Mesodermal cell (in vitro differentiated cells): ENCODE measurements at regions not wholly inside any gene's neighbourhood (a gene's known extent, or its start where the extent isn't known, plus 50 kb on each side); places are given as distances from the start of the nearest gene placed in this dataset.

ENCODE experiments used
- H3K27ac ChIP-seq: 2 replicates; pipeline ENCODE4 v1.7.0; 2013; ENCODE audit warnings: mild to moderate bottlenecking, low read depth, low read length, moderate library complexity; ENCODE audit not compliant: severe bottlenecking
- H3K36me3 ChIP-seq: 2 replicates; pipeline ENCODE4 v1.7.1; 2013; ENCODE audit warnings: mild to moderate bottlenecking, low read length, moderate library complexity; ENCODE audit not compliant: control insufficient read depth, insufficient read depth
- H3K4me1 ChIP-seq: one replicate; pipeline ENCODE4 v1.7.1; 2013; ENCODE audit warnings: mild to moderate bottlenecking, low read length; ENCODE audit not compliant: insufficient read depth, control insufficient read depth, poor library complexity, severe bottlenecking
- H3K4me3 ChIP-seq: 2 replicates; pipeline ENCODE4 v1.7.0; 2013; ENCODE audit warnings: low read length, control low read depth, mild to moderate bottlenecking; ENCODE audit not compliant: insufficient read depth, poor library complexity, severe bottlenecking; ENCODE audit errors: extremely low read depth
- H3K9me3 ChIP-seq: 2 replicates; pipeline ENCODE4 v1.7.1; 2013; ENCODE audit warnings: mild to moderate bottlenecking, low read length, moderate library complexity; ENCODE audit not compliant: control insufficient read depth
- WGBS, 2 experiments: methylation state at CpG; one replicate each; pipeline ENCODE4 v1.1.5; 2013; ENCODE audit warnings: missing lambda C conversion rate in 2 of 2; ENCODE audit not compliant: insufficient coverage in 2 of 2; 5-methylcytosine and 5-hydroxymethylcytosine counted together

GRCh38 chr3:189554868-189555557 lies 76.2 kb upstream of the TP63 start:
- no peaks in the 10 kb centered on the region for H3K36me3 ChIP-seq
- no peak overlapping the region for H3K4me3 ChIP-seq
- no peaks in the 10 kb centered on the region for H3K4me1 ChIP-seq
- H3K27ac ChIP-seq = no peak overlapping the region
- no peaks in the 10 kb centered on the region for H3K9me3 ChIP-seq
- WGBS, 2 experiments = 71 to 91% methylated on average over 5 to 6 of the region's 8 CpGs

GRCh38 chr3:189555558-189555881 lies 75.7 kb upstream of the TP63 start:
- H3K27ac ChIP-seq = no peak overlapping the region
- no peaks in the 10 kb centered on the region for H3K9me3 ChIP-seq
- no peak overlapping the region for H3K4me3 ChIP-seq
- no peaks in the 10 kb centered on the region for H3K4me1 ChIP-seq
- WGBS, 2 experiments = no CpG with 5 or more reads among the region's 1 CpG
- no peaks in the 10 kb centered on the region for H3K36me3 ChIP-seq

- Histone ChIP-seq H3K9me3 (no peaks in the 10 kb centered on the region), H3K36me3 (no peaks in the 10 kb centered on the region), H3K27ac (no peak overlapping the region), H3K4me1 (no peaks in the 10 kb centered on the region), H3K4me3 (no peak overlapping the region)
- WGBS, 2 experiments = 60% methylated on average over 1 of the region's 3 CpGs; no CpG with 5 or more reads in 1 of the 2 experiments
Observed at GRCh38 chr3:189557824-189558223, 73.4 kb upstream of the TP63 start.

DNA sequence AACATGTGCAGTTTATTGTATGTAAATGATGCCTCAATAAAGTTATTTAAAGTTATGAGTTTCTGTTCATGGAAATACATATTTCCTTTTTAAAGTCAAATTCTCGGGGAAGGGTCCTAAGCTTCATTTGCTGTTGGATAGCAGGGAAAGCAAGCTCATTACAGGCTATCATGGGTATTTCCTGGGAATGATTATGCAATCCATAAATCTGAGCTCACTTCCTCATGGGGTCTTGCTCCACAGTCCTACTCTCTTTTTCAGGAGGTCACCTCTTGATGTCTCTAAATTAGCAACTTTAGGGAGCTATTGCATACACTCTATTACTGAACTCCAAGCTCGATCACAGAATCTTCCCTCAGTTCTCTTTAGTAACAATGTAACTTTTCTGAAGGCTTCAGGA lies 69.9 kb upstream of the TP63 start:
- H3K27ac ChIP-seq = no peak overlapping the region
- no peak overlapping the region for H3K4me3 ChIP-seq
- no peaks in the 10 kb centered on the region for H3K36me3 ChIP-seq
- H3K9me3 ChIP-seq = no peaks in the 10 kb centered on the region
- no peaks in the 10 kb centered on the region for H3K4me1 ChIP-seq
- WGBS, 2 experiments = no CpG with 5 or more reads among the region's 2 CpGs

DNA sequence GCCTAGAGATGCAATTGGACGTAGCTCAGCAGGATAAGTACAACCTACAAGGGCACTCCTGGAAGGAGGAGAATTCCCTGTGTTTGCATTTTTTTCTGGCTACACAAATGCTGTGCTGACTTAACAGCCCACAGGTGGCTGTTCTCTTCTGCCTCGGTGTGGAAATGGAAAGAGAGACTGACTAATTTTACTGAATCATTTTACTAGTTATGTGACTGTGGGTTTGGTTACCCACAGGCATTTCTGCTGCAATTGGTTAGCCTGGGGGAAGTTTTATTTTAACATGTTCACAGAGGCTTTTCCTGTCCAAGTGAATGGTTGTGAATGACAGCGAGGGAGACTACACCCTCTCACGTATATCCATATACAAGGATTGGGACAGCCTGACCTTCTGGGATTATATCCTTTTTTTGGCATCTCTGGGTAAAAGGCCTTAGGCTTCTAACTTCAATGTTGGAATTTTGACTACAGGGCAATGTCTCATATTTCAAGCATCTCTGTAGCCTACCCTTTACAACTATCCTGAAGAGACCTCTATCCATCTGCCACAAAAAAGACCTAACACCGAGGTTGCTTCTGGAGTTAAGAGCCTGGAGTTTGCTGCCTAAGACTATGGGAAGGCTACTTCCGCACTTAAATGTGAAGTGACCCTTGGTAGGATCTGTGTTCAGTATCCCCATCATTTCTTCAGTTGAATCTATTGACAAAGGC lies 67.2 kb upstream of the TP63 start:
- Histone ChIP-seq H3K9me3 (no peaks in the 10 kb centered on the region), H3K4me3 (no peak overlapping the region), H3K4me1 (no peaks in the 10 kb centered on the region), H3K27ac (no peak overlapping the region), H3K36me3 (no peaks in the 10 kb centered on the region)
- 81 to 87% methylated on average over 2 to 3 of the region's 6 CpGs for WGBS, 2 experiments

- H3K27ac ChIP-seq = no peak overlapping the region
- WGBS, 2 experiments = 100% methylated on average over 1 to 2 of the region's 2 CpGs
- H3K9me3 ChIP-seq = no peaks in the 10 kb centered on the region
- no peak overlapping the region for H3K4me3 ChIP-seq
- H3K36me3 ChIP-seq = no peaks in the 10 kb centered on the region
- H3K4me1 ChIP-seq = no peaks in the 10 kb centered on the region
Observed at GRCh38 chr3:189566550-189567130, 64.5 kb upstream of the TP63 start.

- WGBS, 2 experiments = 40 to 100% methylated on average over 1 to 2 of the region's 2 CpGs
- no peak overlapping the region for H3K27ac ChIP-seq
- H3K36me3 ChIP-seq = no peaks in the 10 kb centered on the region
- no peak overlapping the region for H3K4me3 ChIP-seq
- no peaks in the 10 kb centered on the region for H3K4me1 ChIP-seq
- H3K9me3 ChIP-seq = no peaks in the 10 kb centered on the region
Observed at GRCh38 chr3:189567322-189567721, 63.9 kb upstream of the TP63 start.

DNA sequence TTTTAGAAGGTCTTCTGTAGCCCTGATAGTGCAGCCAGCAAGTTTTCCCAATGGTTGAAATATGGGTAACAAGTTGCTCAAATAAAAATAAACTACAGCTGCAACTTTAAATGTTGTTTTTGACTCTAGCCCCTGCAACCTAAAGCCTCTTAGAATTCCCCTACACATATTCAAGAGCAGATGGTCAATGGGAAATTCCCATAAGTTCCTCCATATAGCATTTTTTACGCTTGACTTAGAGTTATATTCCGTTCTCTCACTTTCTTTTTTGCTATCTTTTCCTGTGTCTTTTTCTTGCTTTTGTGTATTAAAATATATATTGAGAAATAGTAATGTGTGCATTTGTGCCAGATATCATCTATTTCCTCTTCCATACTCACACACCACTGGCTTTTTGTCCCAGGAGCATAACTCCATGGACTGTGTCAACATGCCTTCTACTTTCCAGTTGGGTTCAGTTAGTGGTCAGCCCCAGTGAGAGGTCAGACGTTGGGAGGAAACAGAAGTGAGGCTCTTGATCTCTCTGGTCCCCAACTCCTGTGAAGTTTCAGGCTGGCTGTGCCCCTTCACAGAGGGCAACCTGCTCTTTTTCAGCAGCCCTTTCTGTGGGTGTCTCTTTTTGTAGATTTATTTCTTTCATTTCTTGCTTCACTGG lies 63.3 kb upstream of the TP63 start:
- 88% methylated on average over 1 of the region's 3 CpGs for WGBS, 2 experiments
- Histone ChIP-seq H3K36me3 (no peaks in the 10 kb centered on the region), H3K27ac (no peak overlapping the region), H3K9me3 (no peaks in the 10 kb centered on the region), H3K4me3 (no peak overlapping the region), H3K4me1 (no peaks in the 10 kb centered on the region)

DNA sequence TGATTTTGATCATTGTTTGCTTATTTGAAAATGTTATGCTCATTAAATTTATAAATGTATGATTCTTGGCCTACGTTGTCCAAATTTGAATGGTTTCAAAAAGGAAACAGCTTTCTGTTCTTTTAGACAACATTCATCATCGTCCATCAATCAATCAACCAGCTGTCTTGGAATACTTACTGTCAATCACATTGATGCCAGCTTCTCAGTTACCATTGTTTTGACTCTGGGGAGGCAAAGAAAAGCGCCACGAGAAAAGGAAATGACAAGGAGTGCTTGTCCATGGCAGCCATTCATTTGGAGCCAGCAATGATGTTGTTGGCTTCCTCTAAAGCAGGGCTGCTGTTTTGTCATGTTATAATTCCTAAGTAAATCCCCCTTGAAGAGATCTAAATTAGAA lies 62.2 kb upstream of the TP63 start:
- WGBS, 2 experiments = 75 to 86% methylated on average over 3 of the region's 4 CpGs
- Histone ChIP-seq H3K9me3 (no peaks in the 10 kb centered on the region), H3K36me3 (no peaks in the 10 kb centered on the region), H3K4me1 (no peaks in the 10 kb centered on the region), H3K27ac (no peak overlapping the region), H3K4me3 (no peak overlapping the region)

DNA sequence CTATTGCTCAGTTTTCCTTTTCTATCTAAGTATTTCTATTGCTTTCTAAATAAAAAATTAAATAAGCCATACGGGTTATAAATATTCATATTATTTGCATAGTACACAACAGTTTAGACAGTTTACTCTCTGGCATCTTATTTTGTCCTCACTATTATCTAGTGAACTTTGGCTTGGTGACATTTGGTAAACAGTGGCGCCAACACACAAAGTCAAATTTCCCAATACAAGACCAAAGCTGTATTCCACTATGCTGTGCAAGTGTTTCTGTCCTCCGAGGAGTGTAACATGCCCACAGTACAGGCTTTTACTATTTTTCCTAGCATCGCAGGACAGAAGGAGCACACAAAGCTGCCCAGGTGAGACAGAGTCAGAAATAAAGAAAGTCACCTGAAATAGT lies 61.7 kb upstream of the TP63 start:
- H3K9me3 ChIP-seq = no peaks in the 10 kb centered on the region
- H3K27ac ChIP-seq = no peak overlapping the region
- WGBS, 2 experiments = 100% methylated on average over 1 to 2 of the region's 4 CpGs
- H3K4me1 ChIP-seq = no peaks in the 10 kb centered on the region
- no peaks in the 10 kb centered on the region for H3K36me3 ChIP-seq
- H3K4me3 ChIP-seq = no peak overlapping the region

DNA sequence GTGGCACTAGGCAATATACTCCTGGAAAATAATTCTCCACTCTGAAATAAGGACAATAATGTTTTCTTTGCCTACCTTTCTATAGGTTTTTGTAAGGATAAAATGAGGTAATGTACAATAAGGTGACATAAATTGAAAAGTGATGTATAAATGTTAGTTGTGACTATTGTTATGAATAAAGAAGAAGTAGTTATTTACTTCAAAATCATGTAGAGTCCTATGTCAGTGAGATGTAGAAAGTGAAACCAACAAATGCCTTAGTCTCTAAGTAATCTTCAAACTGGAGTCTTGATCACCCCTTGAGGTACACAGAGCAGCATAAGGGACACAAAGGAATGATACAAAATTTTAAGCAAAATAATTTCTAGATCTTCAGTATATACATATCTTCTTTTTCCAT lies 60.3 kb upstream of the TP63 start:
- H3K27ac ChIP-seq = no peak overlapping the region
- H3K9me3 ChIP-seq = no peaks in the 10 kb centered on the region
- H3K36me3 ChIP-seq = no peaks in the 10 kb centered on the region
- H3K4me1 ChIP-seq = no peaks in the 10 kb centered on the region
- H3K4me3 ChIP-seq = no peak overlapping the region
